ENCODE measurements at regions not wholly inside any gene's neighbourhood (a gene's known extent, or its start where the extent isn't known, plus 50 kb on each side); places are given as distances from the start of the nearest gene placed in this dataset.
"Not testable (repeated sequence)": the region's sequence is repeated elsewhere in the genome, so short reads cannot be mapped to it uniquely, and the experiment has no call there.

DNA sequence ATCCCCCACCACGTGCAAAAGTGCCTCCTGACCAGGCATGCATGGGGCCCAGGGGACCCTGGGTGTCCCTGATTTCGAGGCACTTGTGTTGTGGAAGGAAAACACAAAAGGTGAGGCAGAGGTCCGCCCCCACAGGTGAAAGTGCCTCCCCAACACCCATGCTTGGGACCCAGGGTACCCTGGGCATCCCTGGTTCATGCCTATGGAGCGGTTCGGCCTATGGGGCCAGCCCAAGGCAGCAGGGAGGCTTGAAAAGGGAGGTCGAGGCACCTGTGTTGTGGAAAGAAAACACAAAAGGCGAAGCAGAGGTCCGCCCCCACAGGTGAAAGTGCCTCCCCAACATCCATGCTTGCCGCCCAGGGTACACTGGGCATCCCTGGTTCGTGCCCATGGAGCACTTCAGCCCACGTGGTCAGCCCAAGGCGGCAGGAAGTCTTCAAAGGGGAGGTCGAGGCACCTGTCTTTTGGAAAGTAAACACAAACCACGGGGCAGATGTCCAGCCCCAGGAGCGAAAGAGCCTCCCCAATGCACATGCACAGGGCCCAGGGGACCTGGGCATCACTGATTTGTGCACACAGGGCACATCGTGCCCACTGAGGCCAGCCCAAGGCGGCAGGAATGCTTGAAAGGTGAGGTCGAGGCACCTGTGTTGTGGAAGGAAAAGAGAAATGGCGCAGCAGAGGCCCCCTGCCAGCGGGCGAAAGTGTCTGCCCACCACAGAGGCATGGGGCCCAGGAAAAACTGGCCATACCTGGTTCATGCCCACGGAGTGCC lies 375.5 kb downstream of the ALG10 start:
- DNase-seq = no peak

DNA sequence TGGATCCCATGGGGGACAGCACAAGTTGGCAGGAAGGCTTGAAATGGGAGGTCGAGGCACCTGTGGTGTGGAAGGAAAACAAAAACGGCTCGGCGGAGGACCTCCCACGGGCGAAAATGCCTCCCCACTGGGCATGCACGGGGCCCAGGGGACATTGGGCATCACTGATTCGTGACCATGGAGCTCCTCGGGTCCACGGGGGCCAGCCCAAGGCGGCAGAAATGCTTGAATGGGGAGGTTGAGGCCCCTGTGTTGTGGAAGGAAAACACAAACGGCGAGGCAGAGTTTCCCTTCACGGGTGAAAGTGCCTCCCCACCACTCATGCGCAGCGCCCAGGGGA lies 376.0 kb downstream of the ALG10 start:
- no peak for DNase-seq

DNA sequence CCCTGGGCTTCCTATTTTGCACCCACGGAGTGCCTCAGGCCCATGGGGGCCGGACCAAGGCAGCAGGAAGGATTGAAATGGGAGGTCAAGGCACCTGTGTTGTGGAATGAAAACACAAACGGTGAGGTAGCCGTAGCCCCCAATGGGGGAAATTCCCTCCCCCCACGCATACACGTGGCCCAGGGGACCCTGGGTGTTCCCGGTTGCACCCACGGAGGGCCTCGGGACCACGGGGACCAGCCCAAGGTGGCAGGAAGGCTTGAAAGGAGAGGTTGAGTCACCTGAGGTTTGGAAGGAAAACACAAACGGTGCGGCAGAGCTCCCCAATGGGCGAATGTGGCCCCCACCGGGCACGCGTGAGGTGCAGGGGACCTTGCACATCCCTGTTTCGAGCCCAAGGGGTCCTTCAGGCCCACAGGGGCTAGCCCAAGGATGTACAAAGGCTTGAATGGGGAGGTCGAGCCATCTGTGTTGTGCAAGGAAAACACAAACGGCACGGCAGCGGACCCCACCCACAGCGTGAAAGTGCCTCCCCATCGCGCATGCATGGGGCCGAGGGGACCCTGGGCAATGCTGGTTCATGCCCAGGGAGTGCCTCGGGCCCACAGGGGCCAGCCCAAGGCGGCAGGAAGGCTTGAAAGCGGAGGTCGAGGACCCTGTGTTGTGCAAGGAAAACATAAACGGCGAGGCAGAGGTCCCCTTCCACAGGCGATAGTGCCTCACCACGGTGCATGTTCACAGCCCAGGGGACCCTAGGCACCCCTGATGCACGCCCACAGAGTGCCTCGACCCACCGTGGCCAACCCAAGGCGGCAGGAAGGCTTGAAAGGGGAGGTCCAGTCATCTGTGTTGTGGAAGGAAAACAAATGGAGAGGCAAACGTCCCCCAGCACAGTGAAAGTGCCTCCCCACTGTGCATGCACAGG lies 376.7 kb downstream of the ALG10 start:
- DNase-seq = no peak

DNA sequence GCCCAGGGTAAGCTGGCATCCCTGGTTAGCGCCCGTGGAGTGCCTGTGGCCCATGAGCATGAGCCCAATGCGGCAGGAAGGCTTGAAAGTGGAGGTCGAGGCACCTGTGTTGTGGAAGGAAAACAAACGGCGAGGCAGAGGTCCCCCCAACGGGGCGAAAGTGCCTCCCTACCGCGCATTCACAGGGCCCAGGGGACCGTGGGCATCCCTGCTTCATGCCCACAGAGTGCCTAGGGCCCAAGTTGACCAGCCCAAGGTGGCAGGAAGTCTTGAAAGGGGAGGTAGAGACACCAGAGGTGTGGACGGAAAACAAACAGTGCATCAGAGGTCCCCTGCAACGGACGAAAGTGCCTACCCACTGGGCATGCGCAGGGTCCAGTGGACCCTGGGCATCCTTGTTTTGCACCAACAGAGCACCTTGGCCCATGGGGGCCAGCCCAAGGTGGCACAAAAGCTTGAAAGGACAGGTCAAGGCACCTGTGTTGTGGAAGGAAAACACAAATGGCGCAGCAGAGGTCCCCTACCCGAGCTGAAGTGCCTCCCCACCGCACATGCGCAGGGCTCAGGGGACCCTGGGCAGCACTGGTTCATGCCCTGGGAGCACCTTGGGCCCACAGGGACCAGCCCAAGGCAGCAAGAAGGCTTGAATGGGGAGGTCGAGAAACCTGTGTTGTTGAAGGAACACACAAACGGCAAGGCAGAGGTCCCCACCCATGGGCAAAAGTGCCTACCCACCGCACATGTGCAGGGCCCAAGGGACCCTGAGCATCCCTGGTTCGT lies 377.5 kb downstream of the ALG10 start:
- no peak for DNase-seq

DNA sequence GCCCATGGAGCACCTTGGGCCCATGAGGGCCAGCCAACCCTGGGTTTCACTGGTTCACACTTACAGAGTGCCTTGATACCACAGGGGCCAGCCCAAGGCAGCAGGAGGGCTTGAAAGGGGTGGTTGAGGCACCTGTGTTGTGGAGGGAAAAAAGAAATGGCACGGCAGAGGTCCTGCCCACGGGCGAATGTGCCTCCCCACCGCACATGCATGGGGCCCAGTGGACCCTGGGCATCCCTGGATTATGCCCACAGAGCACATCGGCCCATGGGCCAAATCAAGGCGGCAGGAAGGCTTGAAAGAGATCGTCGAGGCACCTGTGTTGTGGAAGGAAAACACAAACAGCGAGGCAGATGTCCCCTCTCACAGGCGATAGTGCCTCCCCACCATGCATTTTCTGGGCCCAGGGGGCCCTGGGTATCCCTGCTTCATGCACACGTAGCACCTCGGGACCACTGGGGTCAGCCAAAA lies 378.1 kb downstream of the ALG10 start:
- DNase-seq = no peak

DNA sequence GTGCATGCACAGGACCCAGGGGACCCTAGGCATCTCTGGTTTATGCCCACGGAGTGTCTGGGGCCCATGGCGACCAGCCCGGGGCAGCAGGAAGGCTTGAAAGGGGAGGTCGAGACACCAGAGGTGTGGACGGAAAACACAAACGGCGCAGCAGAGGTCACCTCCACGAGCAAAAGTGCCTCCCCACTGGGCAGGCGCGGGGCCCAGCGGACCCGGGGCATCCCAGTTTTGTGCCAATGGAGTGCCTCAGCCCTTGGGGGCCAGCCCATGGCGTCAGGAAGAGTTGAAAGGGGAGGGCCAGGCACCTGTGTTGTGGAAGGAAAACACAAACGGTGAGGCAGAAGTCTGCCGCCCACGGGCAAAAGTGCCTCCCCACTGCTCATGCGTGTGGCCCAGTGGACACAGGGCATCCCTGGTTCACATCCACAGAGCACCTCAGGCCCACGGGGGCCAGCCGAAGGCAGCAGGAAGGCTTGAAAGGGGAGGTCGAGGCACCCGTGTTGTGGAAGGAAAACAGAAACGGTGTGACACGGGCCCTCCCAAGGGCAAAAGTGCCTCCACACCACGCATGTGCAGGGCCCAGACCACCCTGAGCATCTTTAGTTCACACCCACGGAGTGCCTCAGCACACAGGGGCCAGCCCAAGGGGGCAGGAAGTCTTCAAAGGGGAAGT lies 378.8 kb downstream of the ALG10 start:
- no peak for DNase-seq

DNA sequence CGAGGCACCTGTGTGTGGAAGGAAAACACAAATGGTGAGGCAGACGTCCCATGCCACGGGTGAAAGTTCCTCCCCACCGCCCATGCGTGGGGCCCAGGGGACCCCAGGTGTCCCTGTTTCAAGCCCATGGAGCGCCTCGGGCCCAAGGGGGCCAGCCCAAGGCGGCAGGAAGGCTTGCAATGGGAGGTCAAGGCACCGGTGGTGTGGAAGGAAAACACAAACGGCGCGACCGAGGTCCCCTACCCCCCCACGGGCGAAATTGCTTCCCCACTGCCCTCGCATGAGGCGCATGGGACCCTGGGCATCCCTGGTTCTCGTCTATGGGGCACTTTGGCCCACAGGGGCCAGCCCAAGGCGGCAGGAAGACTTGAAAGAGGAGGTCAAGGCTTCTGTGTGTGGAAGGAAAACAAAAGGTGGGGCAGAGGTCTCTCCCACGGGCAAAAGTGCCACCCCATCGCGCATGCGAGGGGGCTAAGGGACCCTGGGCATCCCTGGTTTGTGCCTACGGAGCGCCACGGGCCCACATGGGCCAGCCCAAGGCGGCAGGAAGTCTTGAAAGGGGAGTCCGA lies 379.4 kb downstream of the ALG10 start:
- DNase-seq = no peak

DNA sequence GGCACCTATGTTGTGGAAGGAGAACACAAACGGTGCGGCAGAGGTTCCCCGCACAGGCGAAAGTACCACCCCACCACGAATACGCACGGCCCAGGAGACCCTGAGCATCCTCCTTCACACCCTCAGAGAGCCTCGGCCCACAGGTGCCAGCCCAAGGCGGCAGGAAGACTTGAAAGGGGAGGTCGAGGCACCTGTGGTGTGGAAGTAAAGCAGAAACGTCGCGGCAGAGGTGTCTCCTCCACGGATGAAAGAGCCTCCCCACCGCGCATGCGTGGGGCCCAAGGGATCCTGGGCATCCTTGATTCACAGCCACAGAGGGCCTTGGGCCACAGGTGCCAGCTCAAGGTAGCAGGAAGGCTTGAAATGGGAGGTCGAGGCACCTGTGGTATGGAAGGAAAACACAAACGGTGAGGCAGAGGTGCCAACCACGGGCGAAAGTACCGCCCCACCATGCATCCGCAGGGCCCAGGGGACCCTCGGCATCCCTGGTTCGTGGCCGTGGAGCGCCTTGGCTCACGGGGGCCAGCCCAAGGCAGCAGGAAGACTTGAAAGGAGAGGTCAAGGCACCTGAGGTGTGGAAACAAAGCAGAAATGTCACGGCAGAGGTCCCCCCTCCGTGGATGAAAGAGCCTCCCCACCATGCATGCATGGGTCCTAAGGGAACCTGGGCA lies 380.1 kb downstream of the ALG10 start:
- no peak for DNase-seq

DNA sequence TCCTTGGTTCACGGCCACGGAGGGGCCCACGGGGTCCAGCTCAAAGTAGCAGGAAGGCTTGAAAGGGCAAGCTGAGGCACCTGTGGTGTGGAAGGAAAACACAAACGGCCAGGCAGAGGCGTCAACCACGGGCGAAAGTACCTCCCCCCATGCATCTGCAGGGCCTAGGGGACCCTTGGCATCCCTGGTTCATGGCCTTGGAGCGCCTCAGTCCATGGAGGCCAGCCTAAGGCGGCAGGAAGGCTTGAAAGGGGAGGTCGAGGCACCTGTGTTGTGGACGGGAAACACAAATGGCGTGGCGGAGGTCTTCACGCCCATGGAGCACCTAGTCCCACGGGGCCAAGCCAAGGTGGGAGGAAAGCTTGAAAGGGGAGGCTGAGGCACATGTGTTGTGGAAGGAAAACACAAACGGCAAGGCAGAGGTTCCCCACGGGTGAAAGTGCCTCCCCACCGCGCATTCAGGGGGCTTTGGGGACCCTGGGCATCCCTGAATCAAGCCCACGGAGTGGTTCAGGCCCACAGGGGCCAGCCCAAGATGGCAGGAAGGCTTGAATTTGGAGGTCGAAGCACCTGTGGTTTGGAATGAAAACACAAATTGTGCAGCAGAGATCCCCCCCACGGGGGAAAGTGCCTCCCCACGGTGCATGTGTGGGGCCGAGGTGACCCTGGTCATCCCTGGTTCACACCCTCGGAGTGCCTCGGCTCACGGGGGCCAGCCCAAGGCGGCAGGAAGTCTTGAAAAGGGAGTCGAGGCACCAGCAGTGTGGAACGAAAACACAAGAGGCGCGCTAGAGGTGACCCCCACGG lies 380.8 kb downstream of the ALG10 start:
- no peak for DNase-seq

DNA sequence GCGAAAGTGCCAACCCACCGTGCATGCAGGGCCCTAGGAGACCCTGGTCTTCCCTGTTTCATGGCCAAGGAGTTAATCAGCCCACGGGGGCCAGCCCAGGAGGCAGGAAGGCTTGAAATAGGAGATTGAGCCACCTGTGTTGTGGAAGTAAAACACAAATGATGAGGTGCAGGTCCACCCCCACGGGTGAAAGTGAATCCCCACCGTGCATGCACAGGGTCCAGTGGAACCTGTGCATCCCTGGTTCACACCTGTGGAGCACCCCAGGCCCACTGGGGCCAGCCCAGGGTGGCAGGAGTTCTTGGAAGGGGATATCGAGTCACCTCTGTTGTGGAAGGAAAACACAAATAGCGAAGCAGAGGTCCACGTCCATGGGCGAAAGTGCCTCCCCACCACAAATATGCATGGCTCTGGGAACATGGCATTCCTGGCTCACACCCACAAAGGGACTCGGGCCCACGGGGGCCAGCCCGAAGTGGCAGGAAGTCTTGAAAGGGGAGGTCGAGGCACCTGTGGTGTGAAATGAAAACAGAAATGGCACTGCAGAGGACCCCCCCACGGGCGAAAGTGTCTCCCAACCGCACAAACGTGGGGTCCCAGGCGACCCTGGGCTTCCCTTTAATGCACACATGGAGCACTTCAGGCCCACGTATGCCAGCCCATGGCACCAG lies 381.5 kb downstream of the ALG10 start:
- DNase-seq = no peak

DNA sequence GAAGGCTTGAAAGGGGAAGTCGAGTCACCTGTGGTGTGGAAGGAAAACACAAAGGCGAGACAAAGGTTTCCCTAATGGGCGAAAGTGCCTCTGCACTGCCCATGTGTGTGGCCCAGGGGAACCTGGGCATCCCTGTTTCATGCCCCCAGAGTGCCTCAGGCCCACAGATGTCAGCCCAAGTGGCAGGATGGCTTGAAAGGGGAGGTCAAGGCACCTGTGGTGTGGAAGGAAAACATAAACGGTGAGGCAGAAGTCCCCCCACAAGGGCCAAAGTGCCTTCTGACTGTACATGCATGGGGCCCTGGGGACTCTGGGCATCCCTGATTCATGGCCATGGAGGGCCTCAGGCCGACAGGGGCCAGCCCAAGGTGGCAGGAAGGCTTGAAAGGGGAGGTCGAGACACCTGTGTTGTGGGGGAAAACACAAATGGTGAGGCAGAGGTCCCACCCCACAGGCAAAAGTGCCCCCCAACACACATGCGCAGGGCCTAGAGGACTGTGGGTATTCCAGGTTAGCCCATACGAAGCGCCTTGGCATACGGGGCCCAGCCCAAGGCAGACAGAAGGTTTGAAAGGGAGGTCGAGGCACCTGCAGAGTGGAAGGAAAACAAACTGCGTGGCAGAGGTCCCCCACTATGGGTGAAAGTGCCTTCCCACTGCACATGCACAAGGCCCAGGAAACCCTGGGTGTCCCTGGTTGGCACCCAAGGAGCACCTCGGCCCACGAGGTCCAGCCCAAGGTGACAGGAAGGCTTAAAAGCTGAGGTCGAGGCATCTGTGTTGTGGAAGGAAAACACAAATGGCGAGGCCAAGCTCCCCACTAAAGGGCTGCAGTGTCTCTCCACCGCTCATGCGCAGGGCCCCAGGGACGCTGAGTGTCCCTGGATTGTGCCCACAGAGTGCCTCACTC lies 382.3 kb downstream of the ALG10 start:
- no peak for DNase-seq

DNA sequence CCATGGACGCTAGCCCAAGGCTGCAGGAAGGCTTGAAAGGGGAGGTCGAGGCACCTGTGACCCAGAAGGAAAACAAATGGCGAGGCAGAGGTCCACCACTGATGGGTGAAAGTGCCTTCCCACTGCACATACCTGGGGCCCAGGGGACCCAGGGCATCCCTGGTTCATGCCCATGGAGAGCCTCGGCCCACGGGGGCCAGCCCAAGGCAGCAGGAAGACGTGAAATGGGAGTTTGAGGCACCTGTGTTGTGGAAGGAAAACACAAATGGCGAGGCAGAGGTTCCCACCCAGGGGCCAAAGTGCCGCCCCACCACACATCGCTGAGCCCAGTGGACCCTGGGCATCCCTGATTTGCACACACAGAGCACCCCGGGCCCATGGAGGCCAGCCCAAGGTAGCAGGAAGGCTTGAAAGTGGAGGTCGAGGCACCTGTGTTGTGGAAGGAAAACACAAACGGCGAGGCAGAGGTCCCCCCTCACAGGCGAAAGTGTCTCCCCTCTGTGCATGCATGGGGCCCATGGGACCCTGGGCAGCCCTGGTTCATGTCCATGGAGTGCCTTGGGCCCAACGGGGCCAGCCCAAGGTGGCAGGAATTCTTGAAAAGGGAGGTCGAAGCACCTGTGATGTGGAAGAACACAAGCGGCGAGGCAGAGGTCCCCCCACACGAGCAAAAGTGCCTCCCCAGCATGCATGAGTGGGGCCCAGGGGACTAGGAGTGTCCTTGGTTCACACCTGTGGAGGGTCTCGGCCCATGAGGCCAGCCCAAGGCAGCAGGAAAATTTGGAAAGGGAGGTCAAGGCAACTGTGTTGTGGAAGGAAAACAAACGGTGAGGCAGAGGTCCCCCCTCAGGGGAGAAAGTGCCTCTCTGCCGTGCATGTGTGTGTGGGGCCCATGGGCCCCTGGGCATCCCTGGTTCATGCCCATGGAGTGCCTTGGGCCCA lies 383.3 kb downstream of the ALG10 start:
- DNase-seq = no peak

DNA sequence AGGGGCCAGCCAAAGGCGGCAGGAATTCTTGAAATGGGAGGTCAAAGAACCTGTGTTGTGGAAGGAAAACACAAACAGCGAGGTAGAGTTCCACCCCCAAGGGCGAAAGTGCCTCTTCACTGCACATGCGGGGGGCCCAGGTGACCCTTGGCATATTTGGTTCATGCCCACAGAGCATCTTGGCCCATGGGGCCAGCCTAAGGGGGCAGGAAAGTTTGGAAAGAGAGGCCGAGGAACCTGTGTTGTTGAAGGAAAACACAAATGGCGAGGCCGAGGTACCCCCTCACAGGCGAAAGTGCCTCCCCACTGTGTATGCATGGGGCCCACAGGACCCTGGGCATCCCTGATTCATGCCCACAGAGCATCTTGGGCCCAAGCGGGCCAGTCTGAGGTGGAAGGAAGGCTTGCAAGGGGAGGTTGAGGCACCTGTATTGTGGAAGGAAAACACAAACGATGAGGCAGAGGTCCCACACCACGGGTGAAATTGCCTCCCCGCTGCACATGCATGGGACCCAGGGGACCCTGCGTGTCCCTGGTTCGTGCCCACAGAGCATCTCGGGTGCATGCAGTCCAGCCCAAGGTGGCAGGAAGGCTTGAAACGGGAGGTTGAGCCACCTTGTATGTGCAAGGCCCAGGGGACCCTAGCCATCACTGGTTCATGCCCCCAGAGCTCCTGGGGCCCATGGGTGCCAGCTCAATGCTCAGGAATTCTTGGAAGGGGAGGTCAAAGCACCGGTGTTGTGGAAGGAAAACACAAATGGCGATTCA lies 384.1 kb downstream of the ALG10 start:
- DNase-seq = no peak

DNA sequence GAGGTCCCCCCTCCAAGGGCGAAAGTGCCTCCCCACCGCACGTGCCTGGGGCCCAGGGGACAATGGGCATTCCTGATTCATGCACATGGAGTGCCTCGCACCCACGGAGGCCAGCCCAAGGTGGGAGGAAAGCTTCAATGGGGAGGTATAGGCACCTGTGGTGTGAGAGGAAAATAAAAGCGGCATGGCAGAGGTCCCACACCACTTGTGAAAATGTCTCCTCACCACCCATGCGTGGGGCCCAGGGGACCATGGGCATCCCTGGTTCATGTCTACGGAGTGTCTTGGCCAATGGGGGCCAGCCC lies 384.7 kb downstream of the ALG10 start:
- DNase-seq = no peak

DNA sequence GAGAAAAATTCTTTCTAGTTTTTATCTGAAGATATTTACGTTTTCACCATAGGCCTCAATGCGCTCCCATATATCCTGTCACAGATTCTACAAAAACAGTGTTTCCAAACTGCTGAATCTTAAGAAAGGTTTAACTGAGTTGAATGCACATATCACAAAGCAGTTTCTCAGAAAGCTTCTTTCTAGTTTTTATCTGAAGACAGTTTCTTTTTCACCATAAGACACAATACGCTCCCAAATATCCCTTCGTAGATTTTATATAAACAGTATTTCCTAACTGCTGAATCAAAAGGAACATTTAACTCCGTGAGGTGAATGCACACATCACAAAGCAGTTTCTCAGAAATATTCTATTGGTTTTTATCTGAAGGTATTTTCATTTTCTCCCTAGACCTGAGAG lies 385.5 kb downstream of the ALG10 start:
- DNase-seq = no peak

DNA sequence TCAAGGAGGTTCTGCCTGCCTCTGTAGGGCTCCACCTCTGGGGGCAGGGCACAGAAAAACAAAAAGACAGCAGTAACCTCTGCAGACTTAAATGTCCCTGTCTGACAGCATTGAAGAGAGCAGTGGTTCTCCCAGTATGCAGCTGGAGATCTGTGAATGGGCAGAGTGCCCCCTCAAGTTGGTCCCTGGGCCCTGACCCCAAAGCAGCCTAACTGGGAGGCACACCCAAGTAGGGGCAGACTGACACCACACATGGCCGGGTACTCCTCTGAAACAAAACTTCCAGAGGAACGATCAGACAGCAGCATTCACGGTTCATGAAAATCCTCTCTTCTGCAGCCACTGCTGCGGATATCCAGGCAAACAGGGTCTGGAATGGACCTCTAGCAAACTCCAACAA lies 409.2 kb downstream of the ALG10 start:
- not testable (repeated sequence) for DNase-seq
